ENCODE measurements at regions not wholly inside any gene's neighbourhood (a gene's known extent, or its start where the extent isn't known, plus 50 kb on each side); places are given as distances from the start of the nearest gene placed in this dataset.

DNA sequence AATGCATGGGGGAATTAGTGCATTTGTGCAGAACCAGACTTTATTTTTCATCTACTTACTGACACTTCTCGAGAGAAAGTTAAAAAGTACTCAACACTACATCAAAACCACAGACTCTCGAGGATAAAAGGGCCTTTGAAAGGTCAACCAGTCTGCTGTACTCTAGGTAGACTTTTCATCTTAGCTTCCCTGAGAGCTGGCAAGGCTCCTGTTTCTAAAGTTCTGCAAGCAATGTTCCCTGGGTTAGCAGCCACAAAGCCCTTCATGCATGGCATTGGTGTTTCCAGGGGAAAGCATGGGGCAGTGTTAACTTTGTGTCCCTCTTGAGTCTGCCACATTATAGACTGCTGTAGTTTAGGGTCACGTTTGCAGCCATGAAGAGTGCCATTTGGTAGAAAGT lies 106.4 kb upstream of the PFN2 start (continued):
- TF ChIP-seq ZNF207 (IDR thresholded peaks at IDR 0.05; ENCODE audit: borderline replicate concordance) (no peak), EED (IDR thresholded peaks at IDR 0.05; ENCODE audit: low read depth) (no peak), MTA3 (IDR thresholded peaks at IDR 0.05; ENCODE audit: borderline replicate concordance, low read length) (no peak), POLR2AphosphoS5 (IDR thresholded peaks at IDR 0.05; ENCODE audit: low read length) (no peak), PAX5 (IDR thresholded peaks at IDR 0.05; ENCODE audit: borderline replicate concordance, low read depth, low read length) (no peak)
- TF ChIP-seq, protein P1, sequence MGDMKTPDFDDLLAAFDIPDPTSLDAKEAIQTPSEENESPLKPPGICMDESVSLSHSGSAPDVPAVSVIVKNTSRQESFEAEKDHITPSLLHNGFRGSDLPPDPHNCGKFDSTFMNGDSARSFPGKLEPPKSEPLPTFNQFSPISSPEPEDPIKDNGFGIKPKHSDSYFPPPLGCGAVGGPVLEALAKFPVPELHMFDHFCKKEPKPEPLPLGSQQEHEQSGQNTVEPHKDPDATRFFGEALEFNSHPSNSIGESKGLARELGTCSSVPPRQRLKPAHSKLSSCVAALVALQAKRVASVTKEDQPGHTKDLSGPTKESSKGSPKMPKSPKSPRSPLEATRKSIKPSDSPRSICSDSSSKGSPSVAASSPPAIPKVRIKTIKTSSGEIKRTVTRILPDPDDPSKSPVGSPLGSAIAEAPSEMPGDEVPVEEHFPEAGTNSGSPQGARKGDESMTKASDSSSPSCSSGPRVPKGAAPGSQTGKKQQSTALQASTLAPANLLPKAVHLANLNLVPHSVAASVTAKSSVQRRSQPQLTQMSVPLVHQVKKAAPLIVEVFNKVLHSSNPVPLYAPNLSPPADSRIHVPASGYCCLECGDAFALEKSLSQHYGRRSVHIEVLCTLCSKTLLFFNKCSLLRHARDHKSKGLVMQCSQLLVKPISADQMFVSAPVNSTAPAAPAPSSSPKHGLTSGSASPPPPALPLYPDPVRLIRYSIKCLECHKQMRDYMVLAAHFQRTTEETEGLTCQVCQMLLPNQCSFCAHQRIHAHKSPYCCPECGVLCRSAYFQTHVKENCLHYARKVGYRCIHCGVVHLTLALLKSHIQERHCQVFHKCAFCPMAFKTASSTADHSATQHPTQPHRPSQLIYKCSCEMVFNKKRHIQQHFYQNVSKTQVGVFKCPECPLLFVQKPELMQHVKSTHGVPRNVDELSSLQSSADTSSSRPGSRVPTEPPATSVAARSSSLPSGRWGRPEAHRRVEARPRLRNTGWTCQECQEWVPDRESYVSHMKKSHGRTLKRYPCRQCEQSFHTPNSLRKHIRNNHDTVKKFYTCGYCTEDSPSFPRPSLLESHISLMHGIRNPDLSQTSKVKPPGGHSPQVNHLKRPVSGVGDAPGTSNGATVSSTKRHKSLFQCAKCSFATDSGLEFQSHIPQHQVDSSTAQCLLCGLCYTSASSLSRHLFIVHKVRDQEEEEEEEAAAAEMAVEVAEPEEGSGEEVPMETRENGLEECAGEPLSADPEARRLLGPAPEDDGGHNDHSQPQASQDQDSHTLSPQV (IDR thresholded peaks at IDR 0.05) = no peak
- TF ChIP-seq, protein P2, sequence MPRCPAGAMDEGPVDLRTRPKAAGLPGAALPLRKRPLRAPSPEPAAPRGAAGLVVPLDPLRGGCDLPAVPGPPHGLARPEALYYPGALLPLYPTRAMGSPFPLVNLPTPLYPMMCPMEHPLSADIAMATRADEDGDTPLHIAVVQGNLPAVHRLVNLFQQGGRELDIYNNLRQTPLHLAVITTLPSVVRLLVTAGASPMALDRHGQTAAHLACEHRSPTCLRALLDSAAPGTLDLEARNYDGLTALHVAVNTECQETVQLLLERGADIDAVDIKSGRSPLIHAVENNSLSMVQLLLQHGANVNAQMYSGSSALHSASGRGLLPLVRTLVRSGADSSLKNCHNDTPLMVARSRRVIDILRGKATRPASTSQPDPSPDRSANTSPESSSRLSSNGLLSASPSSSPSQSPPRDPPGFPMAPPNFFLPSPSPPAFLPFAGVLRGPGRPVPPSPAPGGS (IDR thresholded peaks at IDR 0.05; ENCODE audit: borderline replicate concordance, insufficient read depth, low read depth, low read length, poor library complexity, severe bottlenecking) = no peak

DNA sequence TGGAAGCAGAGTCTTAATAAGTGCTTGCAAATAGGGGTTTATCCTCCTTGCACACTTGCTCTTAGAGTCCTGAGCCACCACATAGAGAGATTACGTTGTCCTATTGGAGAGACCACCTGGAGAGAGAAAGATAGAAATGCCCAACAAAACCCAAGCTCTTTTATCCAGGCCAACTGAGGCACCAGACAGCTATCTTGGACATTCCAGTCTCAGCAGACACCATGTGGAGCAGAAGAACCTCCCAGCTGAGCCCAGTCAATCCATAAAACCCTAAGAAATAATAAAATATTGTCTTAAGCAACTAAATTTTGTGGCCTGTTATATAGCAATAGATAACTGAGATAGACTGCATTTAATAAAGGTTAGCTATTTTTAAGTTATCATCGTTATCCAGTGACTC lies 105.7 kb upstream of the PFN2 start:
- no peaks in the 10 kb centered on the region for H3K36me3 ChIP-seq (ENCODE audit: control insufficient read depth in 2 of 2, insufficient read depth in 2 of 2, low read length in 1 of 2)
- no TSS peak for BruUV-seq (replicated peaks)
- no peaks in the 10 kb centered on the region for H3K79me2 ChIP-seq (ENCODE audit: control insufficient read depth, insufficient read depth, low read length)
- WGBS (ENCODE audit: insufficient coverage, insufficient replicate concordance, low lambda C conversion rate, missing lambda C conversion rate) = 25% methylated on average over 2 of the region's 2 CpGs
- ChIA-PET CTCF (no interaction called here), RAD21 (ENCODE audit: unreplicated experiment) (no interaction called here), POLR2A (no interaction called here), SMC1A (ENCODE audit: uncharacterized antibody, unreplicated experiment) (no interaction called here)
- no peak overlapping the region for H3K4me2 ChIP-seq (ENCODE audit: control insufficient read depth, insufficient read depth)
- no peaks in the 10 kb centered on the region for H4K20me1 ChIP-seq (ENCODE audit: control insufficient read depth, insufficient read depth)
- TF ChIP-seq ETV6 (conservative IDR thresholded peaks at IDR 0.05 in 1 of 2, IDR thresholded peaks at IDR 0.05 in 1 of 2; ENCODE audit: borderline replicate concordance in 1 of 2, low read depth in 1 of 2) (no peak), BCL11A (IDR thresholded peaks at IDR 0.05; ENCODE audit: low read depth, low read length) (no peak), HDAC2 (IDR thresholded peaks at IDR 0.05) (no peak), NBN (IDR thresholded peaks at IDR 0.05) (no peak)
- TF ChIP-seq, protein P3, sequence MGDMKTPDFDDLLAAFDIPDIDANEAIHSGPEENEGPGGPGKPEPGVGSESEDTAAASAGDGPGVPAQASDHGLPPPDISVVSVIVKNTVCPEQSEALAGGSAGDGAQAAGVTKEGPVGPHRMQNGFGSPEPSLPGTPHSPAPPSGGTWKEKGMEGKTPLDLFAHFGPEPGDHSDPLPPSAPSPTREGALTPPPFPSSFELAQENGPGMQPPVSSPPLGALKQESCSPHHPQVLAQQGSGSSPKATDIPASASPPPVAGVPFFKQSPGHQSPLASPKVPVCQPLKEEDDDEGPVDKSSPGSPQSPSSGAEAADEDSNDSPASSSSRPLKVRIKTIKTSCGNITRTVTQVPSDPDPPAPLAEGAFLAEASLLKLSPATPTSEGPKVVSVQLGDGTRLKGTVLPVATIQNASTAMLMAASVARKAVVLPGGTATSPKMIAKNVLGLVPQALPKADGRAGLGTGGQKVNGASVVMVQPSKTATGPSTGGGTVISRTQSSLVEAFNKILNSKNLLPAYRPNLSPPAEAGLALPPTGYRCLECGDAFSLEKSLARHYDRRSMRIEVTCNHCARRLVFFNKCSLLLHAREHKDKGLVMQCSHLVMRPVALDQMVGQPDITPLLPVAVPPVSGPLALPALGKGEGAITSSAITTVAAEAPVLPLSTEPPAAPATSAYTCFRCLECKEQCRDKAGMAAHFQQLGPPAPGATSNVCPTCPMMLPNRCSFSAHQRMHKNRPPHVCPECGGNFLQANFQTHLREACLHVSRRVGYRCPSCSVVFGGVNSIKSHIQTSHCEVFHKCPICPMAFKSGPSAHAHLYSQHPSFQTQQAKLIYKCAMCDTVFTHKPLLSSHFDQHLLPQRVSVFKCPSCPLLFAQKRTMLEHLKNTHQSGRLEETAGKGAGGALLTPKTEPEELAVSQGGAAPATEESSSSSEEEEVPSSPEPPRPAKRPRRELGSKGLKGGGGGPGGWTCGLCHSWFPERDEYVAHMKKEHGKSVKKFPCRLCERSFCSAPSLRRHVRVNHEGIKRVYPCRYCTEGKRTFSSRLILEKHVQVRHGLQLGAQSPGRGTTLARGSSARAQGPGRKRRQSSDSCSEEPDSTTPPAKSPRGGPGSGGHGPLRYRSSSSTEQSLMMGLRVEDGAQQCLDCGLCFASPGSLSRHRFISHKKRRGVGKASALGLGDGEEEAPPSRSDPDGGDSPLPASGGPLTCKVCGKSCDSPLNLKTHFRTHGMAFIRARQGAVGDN (IDR thresholded peaks at IDR 0.05) = no peak
- H3K27ac ChIP-seq (ENCODE audit: control insufficient read depth, insufficient read depth) = no peak overlapping the region
- peaks cover 6% of the 10 kb centered on the region for H3K9me3 ChIP-seq (replicated peaks; ENCODE audit: control insufficient read depth, insufficient read depth, low read length)
- H3K4me3 ChIP-seq = no peak overlapping the region
- no peak overlapping the region for H3K9ac ChIP-seq (ENCODE audit: control insufficient read depth, insufficient read depth, low read length)
- peaks cover 13% of the 10 kb centered on the region for H3K4me1 ChIP-seq (ENCODE audit: control insufficient read depth, insufficient read depth, low read length)
- no peak overlapping the region for H2AFZ ChIP-seq (ENCODE audit: control insufficient read depth, low read depth, low read length)
- in situ Hi-C loops (cut with MboI) = no loop called here
- ATAC-seq = no peak
- DNase-seq (ENCODE audit: low read depth, low spot score) = no peak
- FAIRE-seq = no peak
- no peaks in the 10 kb centered on the region for H3K27me3 ChIP-seq (replicated peaks in 1 of 2; ENCODE audit: control insufficient read depth in 2 of 2, insufficient read depth in 2 of 2, low read length in 1 of 2)
- intact Hi-C loops (cut with micrococcal nuclease; ENCODE audit: unreplicated experiment) = no loop called here
